GM21423 (cell line): ENCODE measurements at regions not wholly inside any gene's neighbourhood (a gene's known extent, or its start where the extent isn't known, plus 50 kb on each side); places are given as distances from the start of the nearest gene placed in this dataset.

Experiments used
- ATAC-seq: cut with Tn5 transposase; IDR thresholded peaks from one replicate; pipeline ENCODE4 v1.9.1; 2021; ENCODE audit warnings: mild to moderate bottlenecking, moderate library complexity; ENCODE audit not compliant: unreplicated experiment

DNA sequence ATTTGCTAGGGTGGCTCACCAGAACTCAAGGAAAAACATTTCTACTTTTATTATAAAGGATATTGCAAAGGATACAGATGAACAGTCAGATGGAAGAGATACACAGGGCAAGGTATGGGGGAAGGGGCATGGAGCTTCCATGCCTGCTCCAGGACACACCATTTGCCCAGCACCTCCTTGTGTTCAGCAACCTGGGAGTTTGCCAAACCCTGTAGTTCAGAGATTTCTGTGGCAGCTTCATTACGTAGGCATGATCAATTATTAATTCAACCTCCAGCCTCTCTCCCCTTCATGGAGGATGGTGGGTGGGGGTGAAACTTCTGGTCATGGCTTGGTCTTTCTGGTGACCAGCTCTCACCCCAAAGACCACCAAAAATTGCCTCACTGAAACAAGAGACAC lies 353.9 kb upstream of the THBS1 start:
- ATAC-seq = no peak

DNA sequence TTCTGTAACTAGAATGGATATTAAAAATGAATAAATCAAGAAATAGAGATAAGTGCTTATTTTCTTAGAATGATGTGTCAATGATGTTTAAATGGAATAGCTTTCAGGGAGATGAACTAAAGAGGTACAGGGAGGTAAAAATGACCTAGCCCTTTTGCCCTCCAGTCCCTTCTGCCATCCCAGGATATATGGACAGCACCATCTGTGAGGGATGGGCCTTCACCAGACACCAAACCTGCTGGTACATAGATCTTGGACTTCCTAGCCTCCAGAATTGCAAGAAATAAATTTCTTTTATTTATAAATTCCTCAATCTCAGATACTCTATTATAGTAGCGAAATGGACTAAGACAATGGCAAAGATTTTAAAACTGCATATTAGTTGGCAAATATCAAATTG lies 352.0 kb upstream of the THBS1 start:
- no peak for ATAC-seq

DNA sequence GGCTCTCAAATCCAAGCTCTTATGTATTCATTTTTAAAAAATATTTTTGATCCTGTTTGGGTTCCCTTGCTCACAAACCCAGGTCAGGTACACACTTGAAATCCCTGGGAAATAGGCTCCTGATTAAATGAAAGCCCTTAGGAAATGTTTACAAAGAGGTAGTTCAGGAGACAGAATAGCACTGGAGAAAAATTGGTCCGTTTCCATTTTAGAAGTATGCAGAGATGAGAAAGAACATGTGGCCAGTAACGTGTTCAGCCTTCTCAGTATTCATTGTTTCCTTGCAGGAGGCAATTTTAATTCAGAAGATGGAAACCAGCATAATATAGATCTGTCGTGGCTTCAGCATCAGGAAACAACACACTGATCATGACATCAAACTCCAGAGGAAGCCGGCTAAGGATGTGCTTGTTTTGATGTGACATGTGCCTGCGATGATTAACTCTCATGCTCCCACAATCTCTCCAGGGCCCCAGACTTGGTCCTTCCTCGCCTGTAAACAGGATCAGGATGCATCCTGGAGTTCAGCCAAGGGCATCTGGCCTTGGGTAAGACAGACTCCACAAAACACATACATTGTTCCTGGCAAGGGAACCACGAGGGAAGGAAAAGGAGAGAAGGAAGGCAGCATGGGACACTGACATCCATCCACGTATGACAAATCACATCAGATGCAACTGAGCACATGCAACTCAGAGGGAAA lies 350.5 kb upstream of the THBS1 start:
- no peak for ATAC-seq

DNA sequence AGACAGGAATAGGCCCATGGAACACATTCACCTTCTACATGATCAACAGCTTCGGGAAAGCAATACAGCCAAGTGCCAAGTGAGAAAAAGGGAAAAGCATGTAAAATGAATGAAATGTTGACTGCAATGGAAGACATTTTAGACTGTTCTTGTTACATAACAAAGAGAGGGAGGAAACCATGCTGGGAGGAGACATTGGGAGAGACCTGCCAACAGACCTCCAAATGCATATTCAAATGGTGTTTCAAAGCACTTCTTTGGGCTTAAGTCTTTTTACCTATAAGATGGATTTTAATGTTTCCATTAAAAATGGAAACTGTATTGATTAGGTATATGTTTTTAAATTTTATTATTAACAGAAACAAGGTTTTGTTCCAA lies 350.0 kb upstream of the THBS1 start:
- no peak for ATAC-seq

DNA sequence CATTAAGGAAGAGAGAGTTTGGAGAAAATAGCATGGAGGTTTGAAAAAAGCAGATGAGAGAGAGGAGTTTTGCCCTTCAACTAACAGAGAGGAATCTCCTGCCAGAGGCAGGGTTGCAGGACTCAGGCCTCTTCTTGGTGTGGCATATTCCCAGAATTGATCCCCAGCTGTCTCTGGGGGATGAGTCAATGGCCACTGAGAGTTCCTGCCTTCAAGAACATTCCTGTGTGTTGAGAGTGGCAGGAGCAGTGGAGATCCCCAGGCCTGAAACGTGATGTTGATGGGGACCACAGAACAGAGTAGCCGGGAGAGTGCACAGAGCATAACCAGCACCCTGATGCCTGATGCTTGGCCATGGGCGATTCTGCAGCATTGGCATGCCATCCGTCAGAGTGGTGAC lies 348.4 kb upstream of the THBS1 start:
- ATAC-seq = no peak

DNA sequence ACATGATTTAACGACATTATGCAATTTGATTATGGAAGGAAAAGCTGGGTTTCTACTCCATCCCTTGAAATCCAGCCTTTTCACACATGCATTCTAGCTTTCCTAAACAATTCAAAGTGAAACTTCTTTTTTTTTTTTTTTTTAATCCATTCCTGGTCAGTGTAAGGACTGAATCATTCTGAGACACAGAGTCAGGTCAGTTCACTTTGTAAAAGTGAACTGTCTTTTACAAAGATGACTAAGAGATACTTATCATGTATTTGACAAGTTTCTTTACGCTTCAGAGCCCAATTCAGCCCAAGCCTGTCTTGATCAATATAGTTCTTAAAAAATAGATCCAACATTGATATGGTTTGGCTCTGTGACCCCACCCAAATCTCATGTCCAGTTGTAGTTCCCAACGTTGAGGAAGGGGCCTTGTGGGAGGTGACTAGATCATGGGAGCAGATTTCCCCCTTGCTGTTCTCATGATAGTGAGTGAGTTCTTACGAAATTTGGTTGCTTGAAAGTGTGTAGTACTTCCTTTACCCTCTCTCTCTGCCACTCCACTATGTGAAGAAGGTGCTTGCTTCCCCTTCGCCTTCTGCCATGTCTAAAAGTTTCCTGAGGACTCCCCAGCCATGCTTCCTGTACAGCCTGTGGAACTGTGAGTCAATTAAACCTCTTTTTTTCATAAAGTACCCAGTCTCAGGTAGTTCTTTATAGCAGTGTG lies 345.6 kb upstream of the THBS1 start:
- ATAC-seq = no peak

DNA sequence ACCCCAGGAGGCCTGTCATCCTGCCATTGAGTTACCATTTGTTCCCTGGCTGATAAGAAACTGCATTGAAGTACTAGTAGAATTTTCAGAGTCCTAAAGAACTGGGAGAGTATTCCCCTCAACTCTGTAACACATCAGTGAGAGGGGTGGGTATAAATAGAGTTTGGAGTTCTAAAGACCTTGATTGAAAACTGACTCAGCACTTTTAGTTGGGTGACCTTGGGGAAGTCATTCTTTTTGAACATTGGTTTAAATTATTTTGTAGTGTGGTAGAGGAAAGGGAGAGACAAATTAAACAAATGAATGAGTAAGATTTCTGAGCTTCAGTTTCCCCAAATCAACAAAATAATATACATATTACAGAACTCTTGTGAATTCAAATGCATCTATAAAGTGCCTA lies 344.5 kb upstream of the THBS1 start:
- no peak for ATAC-seq

DNA sequence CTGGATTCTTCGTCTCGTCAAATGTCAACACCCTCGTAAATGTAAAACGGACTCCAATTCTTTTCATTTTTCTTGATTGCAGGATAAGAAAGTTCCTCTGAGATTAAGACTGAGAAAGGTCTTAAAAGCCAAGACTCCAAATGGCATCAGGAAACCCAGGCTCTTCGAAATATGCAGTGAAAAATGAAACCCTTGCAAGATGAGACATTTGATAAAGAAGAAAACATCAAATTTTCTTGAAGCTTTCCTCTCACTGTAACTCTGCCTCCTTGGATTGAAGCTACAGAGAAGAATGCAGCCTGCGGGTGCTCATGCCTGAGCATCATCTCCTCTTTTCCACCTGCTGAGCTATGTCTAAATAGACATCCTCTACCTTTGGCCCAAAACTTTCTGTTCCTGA lies 342.4 kb upstream of the THBS1 start:
- no peak for ATAC-seq

DNA sequence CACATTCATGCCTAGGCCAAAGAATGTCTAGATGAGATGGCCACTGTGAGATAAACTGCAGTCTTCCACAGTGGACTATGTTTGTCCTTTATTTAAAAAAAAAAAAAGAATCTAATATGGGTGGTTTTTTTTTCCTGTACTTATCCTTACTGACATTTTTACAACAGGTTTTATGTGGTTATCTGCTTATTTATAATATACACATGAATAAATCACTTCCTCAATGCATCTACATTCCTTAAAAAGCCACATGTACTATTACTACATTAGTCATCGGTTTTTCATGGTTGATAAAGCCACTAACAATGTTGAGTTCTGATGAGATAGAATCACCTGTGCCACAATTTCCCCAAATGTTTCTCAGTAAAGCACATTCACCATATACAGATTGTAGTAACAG lies 341.3 kb upstream of the THBS1 start:
- no peak for ATAC-seq

DNA sequence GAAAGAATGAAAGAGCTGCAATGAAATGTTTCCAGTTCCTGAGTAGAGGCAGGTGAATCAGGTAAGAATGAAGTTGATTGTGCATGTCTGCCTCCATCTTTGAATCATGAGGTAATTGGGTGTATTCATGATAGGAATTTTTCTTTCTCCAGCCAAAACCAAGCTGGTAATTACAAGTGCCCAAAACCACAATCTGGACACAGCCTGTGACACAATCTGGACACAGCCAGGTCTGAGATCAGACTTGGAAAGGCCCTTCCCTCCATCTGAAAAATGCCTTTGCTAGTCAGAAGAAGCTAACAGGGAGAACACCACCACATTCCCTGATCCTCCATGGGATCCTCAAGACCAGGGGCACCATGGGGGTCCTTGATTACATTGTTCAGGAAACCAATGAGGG lies 338.5 kb upstream of the THBS1 start:
- ATAC-seq = no peak

DNA sequence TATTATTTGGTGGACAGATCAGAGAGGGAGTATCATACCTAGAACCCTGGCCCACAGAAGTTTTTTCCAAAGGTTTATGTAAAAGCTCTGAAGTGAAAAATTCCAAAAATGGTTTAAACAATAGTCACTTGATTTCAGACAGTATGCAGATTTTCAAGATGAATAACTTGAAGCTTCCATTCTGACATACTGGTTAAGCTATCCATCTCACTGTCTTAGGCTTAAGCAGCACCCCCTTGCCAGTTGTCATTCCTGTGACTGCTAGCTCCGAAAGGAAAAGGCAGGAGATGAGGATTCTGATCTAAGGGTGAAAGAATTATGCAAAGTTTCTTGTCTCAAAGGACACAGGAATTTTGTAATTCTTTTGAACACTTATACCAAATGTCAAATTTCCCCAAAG lies 337.5 kb upstream of the THBS1 start:
- ATAC-seq = no peak

DNA sequence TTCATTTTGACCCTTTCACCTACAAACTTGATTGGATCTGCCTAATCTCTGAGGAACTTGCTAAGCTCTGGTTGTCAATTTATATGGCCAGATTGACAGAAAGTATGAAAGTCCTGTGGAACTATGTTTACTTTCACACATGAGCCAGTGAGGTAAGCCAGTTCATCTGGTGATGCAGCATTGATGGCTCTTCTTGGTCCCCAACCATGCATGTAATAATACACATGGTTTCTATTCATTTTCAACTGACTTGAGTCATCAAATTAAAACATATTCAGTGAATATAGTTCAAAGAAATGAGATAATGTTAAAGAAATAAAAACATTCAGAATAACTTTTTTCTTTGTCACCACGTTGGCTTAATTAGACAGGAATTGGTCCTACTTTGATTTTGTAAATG lies 336.1 kb upstream of the THBS1 start:
- ATAC-seq = no peak

DNA sequence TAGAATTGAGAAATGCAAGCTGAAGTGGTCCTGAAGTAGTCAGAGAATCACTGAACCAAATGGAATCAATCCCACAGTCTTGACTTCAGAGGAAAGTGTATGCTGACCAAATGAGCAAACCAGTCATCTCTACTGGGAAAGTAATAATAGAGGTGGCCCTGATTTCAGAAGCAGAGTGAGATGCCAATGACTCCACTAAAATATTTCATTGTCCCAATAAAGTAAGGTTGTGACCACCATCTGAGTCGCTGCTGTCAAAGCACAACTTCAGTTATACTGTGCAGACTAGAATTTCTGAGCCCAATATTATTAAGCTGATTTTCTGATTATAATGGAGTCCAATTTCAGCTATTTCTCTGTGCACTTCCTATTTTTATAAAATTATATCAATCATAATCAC lies 334.4 kb upstream of the THBS1 start:
- no peak for ATAC-seq

DNA sequence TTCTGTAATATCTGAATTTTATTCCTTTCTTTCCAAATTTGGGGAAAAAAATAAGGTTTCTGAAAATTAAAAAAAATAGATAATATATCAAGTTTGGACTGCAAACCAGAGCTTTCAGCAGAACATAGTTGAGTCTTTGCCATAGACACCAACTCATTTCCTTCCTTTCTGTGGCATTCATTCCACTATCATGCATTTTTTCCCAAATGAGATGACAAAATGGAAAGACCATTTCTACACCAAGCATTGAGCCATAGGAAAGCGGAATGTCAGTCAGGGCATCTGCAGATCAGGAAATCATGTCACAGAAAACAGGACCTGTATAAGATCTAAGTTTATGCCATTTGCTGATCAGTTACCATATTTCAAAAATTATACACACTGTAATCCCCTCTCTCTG lies 333.3 kb upstream of the THBS1 start:
- ATAC-seq = no peak

DNA sequence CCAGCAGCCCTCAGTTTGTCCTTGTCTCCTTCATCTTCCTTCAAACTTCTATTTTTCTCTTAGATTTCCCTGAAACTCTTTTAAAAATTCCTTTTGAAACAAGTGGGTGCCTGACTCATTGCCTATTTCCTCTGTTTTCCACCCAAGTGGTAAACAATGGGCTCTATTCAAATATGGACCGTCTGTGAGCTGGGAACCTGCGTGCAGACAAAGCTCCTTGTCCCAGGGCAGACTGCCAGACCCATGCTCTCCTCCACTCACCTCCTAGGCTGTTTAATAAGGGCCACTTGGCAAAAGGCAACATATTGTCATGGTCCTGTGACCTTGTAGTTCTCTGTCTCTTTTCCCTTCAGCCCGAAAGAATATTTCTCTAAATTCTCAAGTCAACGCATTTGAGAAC lies 332.7 kb upstream of the THBS1 start:
- ATAC-seq = no peak

DNA sequence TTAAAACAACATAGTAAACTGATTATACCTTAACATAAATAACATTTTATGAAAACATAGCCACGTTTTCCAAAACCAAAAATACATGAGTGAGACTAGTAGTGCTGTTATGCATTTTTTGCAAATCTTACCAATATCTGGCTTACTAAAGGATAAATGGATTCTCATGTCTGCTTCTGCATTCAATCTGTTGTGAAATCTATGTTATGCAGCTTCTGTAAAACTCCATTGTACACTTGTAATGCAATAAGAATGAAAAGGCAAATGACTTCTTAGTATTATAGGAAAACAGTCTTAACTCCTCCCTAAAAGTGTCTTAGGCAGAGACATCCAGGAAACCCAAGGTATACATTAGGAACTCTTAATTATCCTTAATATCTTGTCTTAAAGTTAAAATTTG lies 330.9 kb upstream of the THBS1 start:
- ATAC-seq = no peak

DNA sequence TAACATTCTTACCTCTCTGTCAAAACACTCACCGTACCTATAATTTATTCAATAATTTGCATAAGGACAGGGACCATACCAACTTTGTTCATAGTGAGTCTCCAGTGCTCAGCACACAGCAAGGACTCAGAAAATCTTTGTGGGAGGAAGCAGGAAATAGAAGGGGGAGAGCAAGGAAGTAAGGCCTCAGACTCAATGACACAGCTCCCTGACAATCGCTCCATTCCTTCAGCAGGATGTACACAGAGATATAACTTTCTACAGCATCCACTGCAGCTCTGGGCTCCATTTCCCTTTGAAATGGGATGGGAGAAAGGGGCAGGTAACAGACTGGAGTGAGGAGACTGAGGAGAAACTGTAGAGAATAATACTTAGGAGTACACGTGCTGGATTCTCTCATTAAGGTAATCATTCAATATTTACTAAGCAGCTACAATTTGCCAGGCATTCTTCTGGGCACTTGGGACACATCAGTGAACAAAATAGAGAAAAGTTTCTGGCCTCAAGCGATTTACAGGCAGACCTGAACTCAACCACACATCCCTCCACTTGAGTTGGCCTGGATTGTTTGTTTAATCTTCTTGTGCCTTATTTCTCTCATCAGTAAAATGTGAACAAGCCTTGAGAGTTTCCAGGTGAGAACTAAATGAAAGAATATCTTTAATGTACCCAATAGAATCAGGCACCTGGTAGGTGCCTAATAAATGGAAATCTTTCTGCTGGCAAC lies 330.3 kb upstream of the THBS1 start:
- no peak for ATAC-seq

DNA sequence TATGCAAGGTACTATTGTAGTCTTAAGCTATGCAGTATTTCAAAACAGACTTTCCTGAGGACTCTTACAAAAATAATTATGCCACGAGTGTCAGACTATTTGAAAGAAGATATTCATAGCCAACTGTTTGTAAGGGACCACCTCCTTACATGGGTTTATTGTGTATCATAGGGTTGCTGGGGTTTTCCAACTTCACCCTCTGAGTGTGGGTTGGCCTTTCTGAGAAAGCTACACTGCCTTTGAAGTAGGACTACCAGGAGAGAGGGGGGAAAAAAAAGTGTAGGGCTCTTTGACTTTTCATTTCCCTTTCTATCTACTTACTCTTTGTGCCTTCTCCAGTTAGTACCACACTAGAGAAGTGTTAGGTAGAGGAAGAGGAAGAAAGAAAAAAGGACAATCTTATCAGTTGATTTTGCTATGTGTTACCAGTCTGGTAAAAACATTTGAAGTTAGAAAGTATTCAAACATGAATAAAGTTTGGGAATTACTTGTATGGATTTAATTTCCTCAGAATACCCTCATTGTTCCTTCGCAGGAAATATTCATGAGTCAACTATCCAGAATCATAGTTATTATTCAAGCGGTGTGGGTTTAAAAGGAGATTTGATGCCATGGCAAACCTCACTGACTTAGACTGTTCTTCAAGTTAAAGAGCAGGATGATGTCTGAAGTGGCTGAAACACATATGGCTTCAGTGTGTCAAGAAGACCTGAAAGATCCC lies 329.3 kb upstream of the THBS1 start:
- no peak for ATAC-seq

DNA sequence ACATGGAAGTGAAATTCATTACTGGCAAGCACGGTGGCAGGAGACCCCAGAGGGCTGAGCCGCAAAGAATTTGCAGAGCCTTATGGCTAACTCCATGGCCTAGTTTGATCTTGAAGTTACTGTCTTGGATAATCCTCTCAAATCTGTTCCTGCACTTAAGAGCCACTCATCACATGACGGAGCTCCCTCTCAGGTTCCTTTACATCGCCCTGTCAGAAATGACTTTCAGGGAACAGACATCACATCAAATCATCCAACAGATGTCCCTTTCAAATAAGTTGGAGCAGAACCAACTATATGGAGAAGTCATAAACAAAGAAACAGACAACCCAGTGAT lies 328.8 kb upstream of the THBS1 start:
- no peak for ATAC-seq

DNA sequence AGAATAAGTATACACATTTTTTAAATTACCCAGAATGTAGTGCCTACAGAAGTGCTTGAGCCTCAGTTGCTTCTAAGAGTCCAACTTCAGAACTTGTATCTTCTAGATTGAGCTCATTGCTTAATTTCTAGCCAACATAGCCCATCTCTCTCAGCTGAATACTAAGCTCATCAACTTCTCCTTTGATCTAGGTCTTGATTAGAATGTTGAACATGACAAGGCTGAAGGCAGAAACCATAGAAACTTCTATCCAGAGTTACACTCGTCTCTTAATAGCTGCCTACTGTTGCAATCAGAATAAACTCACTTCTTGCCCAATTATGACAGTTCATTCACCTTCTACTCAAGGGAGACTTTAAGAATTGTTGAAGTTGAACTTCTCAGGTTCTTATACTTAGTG lies 327.3 kb upstream of the THBS1 start:
- ATAC-seq = no peak

DNA sequence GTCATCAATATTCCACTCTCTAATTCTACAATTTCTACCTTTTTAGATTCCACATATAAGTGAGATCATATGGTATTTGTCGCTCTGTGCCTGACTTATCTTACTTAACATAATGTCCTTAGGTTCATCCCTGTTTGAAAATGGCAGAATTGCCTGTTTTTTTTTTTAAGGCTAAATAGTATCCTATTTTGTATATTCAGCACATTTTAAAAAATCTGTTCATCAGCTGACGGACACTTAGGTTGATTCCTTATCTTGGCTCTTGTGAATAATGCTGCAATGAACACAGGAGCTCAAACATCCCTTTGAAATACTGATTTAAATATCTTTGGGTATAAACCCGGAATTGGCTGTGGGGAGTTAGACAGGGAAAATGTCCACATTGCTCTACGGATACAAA lies 326.7 kb upstream of the THBS1 start:
- ATAC-seq = no peak

DNA sequence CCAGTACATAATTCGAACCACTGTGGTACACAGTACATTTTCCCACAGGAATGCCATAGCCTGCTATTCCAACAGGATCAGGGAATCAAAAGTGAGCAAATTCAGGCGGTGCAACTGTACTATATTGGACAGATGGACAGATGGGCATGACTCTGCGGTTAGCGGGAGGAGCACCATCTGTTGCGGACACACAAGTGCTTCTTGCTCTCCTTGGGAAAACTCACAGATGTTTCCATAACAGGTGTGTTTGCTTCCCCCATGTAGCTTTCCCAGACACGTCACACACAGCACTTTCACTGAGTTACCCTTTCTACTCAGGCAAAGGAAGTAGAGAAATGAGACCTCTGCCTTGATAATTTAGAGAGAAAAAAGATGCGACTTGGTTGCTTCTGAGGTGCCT lies 325.1 kb upstream of the THBS1 start:
- ATAC-seq = no peak
